HG02623 (cell line): ENCODE measurements at regions not wholly inside any gene's neighbourhood (a gene's known extent, or its start where the extent isn't known, plus 50 kb on each side); places are given as distances from the start of the nearest gene placed in this dataset.

Experiments
- ATAC-seq: cut with Tn5 transposase; IDR thresholded peaks from one replicate; pipeline ENCODE4 v1.9.1; 2021; ENCODE audit warnings: moderate library complexity; ENCODE audit not compliant: unreplicated experiment

- no peak for ATAC-seq
These were observed 492.3 kb downstream of the CENPC start for GRCh38 chr4:67052814-67053675.

DNA sequence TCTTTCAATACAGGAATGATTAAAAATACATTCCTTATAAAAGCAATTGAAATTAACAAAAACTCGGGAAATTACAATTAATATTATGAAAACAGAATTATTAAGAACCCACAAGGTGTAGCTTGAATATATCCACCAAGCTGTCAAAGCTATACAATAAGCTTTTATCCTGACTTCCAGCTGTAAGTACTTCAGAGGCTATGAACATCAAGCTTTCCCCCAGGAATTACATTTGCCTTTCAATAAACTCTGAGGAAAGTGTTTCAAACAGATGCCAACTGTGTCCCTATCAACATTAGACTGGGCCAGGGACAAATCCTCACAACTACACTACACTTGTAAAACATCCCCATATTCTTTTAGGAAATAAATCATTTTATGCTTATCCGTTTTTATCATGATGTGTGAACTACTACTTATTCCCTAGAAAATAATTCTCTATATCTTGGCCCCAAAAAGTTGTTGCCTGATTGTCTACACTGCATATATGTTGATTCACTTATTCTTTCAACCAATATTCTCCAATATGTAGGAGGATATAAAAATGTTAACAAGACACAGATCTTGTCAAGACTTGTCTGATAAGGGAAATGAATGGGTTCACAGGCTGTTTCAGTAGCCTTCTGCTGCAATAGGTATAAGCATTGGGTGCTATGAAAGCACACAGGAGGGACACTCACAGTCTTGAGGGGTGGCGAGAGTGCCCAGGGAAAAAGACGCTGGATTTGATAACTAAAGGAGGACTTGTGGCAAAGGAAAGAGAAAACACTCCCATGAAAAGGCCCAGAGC is 494.1 kb downstream of the CENPC start:
- ATAC-seq, result no peak

GRCh38 chr4:67049446-67049845 is 495.9 kb downstream of the CENPC start:
- no peak for ATAC-seq

DNA sequence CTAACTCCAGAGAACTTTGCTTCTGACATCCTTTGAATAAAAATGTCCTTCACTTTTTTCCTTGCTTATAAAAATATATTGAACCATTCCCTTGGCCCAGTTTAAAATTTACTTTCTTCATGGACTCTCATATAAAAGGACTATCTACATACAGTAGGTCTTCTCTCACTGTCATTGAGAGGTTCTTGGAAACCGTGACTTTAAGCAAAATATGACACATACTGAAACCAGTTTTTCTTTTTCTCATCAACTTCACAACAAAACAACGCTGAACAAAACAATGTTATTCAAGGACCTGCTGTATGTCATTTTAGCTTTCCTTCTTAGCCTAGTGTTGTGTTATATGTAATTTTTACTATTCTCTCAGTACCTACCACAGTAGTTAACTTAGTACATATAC is 496.8 kb downstream of the CENPC start:
- ATAC-seq, result no peak

GRCh38 chr4:67040315-67040714 is 505.0 kb downstream of the CENPC start:
- no peak for ATAC-seq

GRCh38 chr4:67038228-67038566 is 507.1 kb downstream of the CENPC start:
- no peak for ATAC-seq

DNA sequence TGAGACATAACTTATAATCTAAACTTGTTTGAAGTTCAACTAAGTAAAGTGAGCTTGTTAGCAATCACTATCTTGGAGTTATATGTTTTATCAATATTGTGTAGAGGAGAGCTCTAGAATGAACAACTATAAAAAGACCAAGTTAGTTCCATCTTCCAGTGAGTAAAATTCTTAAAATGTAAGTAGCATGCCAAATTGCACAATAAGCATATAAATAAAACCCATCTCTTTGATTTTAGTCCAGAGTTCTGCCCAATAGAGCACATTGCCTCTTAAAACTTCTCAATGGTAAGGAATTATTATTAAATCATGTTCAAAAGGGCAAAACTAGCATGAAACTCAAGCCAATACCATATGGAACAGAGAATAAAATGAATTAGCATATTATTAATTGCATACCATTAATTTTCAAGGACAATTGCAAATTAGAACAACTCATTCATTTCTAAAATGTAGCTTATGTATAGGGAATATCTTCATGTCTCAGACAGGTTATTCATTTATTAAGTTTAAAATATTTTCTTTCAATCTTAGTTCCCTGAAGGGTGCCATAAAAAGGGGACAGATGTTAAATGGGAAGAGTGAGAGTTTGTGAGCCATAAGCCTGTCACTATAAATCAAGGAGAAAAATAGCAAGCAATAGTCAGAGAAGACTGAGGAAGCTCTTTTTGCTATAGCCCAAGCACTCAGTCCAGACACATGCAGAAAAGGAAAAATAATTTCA is 507.6 kb downstream of the CENPC start:
- ATAC-seq, result no peak

DNA sequence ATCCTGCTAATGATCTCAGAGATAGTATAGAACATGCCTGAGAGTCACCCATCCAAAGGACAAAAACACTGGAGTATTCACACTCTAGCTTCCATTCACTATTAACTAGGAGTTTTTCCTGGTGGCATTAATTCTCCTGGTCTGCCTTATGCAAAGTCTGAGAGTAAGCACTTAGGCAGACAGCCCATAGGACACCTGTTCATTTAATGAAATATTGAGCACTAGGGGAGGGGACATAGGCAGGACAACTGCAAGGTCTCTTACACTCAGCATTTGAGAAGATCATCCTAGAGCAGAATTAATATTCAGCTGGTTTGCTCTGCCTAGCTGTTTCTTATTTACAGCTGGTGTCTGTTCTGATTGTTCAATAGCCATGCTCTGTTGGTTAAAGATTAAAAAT is 508.5 kb downstream of the CENPC start:
- ATAC-seq, result no peak

GRCh38 chr4:67035986-67036385 is 509.3 kb downstream of the CENPC start:
- ATAC-seq, result no peak

GRCh38 chr4:67035501-67035900 is 509.8 kb downstream of the CENPC start:
- no peak for ATAC-seq

DNA sequence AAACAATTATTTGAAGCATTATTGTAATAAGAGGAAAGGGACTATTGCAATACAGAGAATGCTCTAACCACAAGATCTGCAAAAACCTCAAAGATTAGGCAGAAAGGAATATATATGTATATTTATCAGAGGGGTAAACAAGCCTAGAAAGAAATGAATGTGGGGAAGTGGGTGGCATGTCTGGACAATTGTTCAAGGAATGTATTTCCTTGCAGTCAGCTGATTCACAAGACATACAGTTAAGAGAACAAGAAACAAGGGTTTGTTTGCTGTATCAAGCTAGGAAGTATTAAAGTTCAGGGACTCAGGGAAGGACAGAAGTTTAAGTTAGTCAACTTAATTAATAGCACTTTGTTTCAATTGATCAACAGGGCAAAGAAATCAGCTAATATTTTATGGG is 514.7 kb downstream of the CENPC start:
- ATAC-seq, result no peak

DNA sequence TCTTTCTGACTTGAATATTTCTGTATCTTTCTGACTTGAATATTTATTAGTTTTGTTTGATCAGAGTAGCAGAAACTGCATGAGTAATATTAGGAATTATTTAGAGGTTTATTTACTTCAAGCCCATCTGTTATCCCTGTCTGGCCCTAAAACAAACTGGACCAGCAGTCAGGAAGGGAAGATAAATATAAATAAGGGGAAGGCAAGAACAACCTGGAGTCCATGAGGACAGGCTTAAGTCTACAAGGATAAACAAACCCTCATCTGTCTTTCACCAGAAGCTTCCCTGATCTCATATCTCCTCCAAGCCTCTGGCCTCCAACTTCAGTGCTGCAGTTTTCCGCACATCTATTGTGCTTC is 524.9 kb downstream of the CENPC start:
- no peak for ATAC-seq

- ATAC-seq, result no peak
These were observed 525.4 kb downstream of the CENPC start for GRCh38 chr4:67019686-67020437.

DNA sequence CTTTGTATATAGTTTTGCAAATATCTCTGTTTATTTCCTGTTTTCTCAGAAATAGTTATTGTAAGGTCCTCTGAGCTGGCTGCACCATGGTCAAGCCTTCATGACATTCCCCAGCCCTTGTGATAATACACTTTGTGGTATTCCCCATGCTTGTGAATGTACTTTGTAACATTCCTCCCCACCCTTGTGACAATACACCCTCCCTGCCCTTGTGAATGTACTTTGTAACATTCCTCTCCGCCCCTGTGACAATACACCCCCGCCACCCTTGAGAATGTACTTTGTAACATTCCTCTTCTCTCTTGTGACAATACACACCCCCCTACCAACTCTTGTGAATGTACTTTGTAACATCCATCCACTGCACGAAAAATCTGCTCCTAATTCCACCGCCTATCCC is 530.7 kb downstream of the CENPC start:
- no peak for ATAC-seq

GRCh38 chr4:67006791-67007190 is 538.5 kb downstream of the CENPC start:
- no peak for ATAC-seq

DNA sequence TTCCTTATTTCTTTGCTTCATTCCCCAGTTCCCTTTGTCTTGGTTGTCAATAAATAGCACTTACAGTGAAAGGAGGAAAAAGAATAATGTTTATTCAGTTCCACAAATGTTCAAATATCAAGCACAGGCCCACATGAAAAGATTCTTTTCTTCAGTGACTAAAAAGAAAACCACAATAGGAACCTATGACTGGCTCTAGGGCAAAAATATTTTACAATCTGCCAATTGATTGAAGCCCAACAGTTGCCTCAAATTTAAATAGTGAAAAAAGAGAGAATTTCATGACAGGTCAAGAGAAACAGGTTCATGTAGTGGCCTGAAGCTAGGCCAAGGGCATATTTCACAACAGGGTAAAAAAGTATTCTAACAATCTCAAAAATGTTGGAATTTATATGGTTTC is 553.8 kb downstream of the CENPC start:
- ATAC-seq, result no peak

DNA sequence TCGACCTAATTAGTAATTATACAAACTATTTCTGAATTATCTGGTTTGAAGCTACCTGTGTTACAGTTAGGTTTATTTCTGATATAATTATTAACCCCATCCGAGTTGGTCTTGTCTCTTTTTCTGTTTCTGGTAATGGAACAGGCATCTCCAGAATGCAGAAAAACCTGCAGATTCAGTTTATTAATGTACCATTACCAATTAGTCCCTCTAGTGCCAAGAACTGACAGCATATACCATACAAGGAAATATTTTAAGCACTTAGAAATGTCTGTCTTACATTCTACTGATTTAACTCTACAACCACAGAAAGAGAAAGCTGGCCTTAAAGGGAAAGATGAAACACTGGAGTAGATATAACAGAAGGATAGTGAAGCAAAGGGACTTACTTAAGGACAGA is 570.6 kb downstream of the CENPC start:
- ATAC-seq, result no peak

- no peak for ATAC-seq
These were observed 573.2 kb downstream of the CENPC start for GRCh38 chr4:66972087-66972486.

- ATAC-seq, result no peak
These were observed 580.8 kb downstream of the CENPC start for GRCh38 chr4:66964467-66964866.

DNA sequence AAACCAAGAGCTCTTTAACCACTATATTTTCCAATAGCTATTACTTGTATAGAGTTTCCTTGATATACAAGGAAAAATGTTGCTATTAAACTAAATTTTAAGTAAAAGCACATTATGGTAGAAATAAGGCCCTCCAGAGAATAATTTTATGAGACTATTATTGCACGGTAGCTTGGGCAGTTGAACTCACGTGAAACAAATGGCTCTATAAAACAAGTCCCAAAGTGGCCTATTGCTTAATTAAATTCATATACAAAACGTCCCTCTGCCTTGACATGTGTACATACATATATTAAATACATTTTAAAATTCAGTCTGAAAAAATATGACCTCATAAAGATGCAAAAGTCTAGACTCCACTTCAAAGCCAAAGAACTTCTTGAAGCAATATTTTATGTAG is 582.2 kb downstream of the CENPC start:
- no peak for ATAC-seq

GRCh38 chr4:66959207-66959606 is 586.1 kb downstream of the CENPC start:
- ATAC-seq, result no peak
